ENCODE measurements at regions not wholly inside any gene's neighbourhood (a gene's known extent, or its start where the extent isn't known, plus 50 kb on each side); places are given as distances from the start of the nearest gene placed in this dataset.

- TF ChIP-seq CTCF (conservative IDR thresholded peaks at IDR 0.05; ENCODE audit: low read depth, low read length) (no peak), EZH2 (IDR thresholded peaks at IDR 0.05; ENCODE audit: low read length, unreplicated experiment) (no peak), EZH2phosphoT487 (IDR thresholded peaks at IDR 0.05; ENCODE audit: borderline replicate concordance, low read length) (no peak)
Measured at GRCh38 chr13:108360139-108360538, 90.6 kb downstream of the TNFSF13B start.
